ENCODE measurements at regions not wholly inside any gene's neighbourhood (a gene's known extent, or its start where the extent isn't known, plus 50 kb on each side); places are given as distances from the start of the nearest gene placed in this dataset.

DNA sequence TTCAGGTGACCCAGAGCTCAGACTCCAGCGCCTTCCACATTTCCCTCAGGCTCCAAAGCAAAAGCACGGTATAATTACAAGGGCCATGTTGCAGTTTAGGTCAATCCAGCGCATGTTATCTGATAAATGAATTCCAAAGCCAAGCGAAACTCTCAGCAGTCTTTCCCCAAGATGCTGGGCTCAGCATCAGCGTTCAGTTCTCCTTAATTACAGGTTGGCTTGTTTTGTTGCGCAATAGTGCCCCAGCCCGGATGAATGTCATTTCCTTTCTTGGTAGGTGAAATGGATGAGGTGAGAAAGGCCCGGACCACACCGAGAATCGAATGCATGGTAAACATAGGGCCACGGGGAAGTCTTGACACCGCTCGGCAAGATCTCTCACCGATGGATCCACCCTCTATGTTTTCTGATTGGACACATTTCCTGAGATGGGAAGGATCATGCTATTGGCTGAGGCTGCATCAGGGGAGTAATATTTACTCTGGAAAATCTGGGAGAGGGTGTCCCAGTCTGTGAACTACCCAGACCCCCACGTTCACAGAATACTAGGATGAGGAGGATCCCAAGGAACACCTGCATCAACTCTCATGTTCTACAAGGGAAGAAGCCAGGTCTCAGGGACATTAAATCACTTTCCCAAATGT lies 221.2 kb upstream of the ANKRD55 start:
- no peak for DNase-seq

DNA sequence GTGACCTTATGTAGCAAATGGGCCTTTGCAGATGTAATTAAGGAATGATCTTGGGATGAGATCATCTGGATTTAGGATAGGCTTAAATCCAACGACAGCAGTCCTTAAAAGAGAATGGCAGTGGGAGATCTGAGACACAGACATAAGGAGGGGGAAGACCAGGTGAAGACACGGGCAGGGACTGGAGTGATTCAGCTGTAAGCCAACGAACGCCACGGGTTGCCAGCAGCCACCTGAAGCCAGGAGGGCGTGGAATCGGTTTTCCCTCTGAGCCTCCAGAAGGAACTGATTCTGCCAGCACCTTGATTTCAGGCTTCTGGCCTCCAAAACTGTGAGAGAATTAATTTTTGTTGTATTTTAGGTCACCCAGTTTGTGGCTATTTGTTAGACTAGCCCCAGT lies 218.6 kb upstream of the ANKRD55 start:
- DNase-seq: no peak

DNA sequence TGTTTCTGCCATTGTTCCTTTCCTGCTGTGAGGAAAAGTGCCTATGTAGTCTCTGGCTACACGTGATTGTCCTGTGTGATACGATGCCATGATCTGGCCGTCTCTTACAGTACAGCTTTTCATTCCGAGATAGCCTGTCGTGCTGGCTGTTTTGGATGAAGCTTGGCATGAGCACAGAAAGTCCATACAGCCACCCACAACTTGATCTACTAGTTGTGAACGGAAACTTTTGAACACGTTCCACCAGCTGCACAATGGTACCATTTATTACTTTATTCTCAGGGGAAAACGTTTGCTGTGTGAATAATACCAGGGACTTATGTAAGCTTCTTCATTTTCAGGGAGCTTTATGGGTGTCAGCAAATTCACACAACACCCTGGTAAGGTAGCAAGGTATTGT lies 217.6 kb upstream of the ANKRD55 start:
- DNase-seq: no peak

GRCh38 chr5:56449071-56449640 lies 216.0 kb upstream of the ANKRD55 start:
- DNase-seq: no peak

- no peak for DNase-seq
These were observed 214.5 kb upstream of the ANKRD55 start for GRCh38 chr5:56447656-56448055.

DNA sequence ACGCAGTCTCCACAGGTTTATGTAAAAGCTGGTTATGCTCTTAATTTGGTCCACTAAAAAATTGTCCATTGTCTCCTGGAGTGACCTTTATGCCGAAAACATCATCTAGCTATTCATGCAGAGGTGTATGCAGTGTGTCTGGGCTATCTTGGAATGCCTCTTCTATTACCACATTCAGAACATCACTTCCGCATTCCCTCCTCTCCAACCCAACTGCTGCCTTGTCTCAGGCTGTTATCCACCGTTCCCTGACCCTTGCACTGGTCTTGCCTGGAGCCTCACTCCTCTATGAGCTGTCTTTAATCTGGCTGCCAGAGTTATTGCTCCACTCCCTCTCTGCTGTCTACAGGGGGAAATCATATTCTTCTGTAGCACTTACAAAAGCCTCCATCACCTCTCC lies 214.1 kb upstream of the ANKRD55 start:
- DNase-seq: no peak

DNA sequence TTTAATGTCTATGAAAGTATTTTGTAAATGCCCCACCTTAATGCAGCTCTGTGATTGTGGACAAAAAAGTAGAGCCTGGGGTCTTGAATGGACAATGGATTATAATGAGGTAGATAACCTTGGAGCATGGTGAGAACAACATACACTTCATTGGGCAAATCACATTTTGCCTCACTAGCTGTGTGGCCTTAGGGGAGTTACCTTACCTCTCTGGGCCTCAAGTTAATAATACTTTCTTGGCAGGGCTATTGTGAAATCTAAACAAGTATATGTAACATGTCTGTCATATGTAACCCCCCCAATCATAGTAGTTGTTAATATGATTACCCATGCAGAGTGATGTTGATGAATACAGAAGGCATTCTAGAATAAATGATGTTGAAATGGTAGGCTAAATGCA lies 213.6 kb upstream of the ANKRD55 start:
- DNase-seq: no peak

- DNase-seq: no peak
These were observed 210.7 kb upstream of the ANKRD55 start for GRCh38 chr5:56443826-56444225.

- no peak for DNase-seq
These were observed 208.0 kb upstream of the ANKRD55 start for GRCh38 chr5:56440871-56441740.

DNA sequence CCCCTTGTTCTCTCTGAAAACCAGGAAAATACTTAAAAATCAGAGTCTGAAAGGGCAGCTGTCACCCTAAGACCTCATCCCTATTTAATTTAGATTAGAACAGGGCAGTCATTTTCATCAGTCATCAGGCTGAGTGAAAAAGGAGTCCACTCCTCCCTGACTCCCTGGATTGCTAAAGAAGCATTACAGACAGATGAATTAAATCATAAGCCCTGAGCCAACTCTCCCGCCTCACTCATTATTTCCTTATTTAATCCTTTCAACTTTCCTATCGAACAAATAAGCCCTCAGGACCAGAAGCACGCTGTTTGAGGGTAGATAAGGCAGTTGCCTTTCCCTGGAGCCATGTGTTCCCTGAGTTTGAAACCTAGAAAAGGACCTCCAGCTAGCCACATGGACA lies 201.9 kb upstream of the ANKRD55 start:
- DNase-seq: no peak

DNA sequence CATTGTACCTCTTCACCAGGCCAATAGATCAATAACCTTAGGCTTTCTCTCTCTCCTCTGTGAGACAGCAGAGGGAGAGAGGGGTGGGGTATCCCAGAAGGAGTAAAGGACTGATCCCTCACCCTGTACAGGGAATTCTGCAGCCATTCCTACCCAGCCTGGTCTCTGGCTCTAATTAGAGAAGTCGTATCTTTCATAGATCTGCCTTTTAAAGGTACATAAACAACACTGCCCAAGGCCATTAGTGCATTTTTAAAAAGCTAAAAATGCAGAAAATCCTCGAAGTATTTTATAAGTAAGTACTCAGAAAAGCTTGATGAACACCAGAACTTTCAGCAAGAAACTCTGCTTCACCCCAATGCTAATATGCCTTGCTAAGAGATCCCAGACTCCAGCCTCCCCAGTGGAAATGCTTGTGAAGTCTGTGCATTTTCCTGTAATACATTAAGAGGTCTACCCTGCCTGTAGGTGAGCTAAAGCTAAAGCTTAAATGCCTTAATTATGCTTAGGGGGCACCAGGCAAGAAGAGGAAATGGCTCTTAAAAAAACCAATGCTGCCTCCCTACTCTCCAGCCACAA lies 200.0 kb upstream of the ANKRD55 start:
- no peak for DNase-seq

DNA sequence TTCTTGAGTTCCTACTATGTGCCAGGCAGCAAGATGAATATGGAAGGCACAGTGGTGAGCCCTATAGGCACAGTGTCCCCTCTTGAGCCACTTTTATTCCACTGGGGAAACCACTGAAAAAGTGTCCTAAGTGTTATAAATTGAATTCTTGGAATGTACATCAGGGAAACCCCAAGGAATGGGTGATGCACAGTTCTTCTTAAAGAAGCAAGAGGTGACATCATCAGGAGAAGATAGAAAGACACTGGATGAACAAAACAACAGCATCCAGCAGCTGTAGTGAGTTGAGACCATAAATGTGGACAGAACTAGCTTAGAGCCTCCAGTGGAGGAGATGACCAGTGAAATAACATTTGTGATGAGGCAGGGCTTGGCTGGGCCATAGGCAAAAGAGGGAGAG lies 199.2 kb upstream of the ANKRD55 start:
- no peak for DNase-seq

DNA sequence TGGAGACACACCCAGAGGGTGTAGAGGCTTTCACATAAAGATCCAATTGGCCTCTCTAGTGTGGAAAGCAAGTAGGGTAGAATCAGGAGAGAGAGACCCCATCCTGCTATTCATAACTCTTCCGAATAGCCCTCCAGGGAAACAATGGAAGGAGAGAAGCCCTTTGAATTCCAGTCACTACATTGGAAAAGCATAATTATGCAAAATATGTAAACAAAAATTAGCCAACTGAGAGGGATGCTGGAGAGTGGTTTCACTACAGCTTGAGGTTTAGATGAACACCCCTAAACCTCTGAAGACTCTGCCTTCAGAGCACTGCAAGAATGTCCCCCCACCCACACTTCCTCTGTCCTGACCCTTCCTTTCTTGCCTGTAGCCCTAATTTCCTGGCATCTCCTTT lies 197.3 kb upstream of the ANKRD55 start:
- no peak for DNase-seq

GRCh38 chr5:56429110-56429561 lies 196.0 kb upstream of the ANKRD55 start:
- no peak for DNase-seq

GRCh38 chr5:56426693-56427092 lies 193.6 kb upstream of the ANKRD55 start:
- DNase-seq: no peak

GRCh38 chr5:56422076-56422762 lies 189.1 kb upstream of the ANKRD55 start:
- DNase-seq: no peak

DNA sequence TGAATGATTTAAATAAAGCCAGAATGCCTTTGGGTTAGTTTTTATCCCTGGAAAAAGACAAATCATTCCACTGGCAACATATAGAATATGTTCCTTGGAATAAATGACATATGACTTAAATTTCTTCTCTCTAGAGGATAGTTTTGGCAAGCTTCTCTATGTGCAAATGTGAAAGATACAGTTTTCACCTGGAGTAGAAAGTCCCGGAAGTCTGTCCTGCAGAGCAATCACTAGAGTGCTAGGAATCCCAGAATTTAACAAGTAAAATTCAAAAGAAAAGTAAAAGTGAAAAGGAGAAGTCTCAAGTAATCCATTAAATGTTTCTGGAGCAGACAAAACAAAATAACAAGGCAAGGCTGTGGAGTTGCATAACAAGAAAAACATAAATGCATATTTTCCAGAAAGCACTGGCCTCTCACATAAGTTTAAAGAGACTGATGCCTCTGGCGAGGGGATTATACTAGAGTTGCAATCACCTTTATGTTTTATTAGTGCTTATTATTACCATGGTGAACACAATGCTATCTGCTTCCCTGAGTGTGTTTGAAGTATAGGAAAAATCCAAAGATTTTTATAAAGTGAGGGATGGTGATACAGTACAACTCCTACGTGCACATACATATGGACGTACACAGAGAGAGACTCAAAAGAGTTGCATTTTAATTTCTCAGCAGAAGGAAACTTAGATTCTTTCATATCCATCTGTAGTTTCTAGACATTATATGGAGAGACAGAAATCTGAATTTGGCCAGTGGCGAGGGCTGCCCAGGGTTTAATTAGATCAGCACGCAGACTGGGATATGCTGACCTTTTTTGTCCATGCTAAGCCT lies 188.3 kb upstream of the ANKRD55 start:
- DNase-seq: no peak

- DNase-seq: no peak
These were observed 187.2 kb upstream of the ANKRD55 start for GRCh38 chr5:56420323-56420722.

DNA sequence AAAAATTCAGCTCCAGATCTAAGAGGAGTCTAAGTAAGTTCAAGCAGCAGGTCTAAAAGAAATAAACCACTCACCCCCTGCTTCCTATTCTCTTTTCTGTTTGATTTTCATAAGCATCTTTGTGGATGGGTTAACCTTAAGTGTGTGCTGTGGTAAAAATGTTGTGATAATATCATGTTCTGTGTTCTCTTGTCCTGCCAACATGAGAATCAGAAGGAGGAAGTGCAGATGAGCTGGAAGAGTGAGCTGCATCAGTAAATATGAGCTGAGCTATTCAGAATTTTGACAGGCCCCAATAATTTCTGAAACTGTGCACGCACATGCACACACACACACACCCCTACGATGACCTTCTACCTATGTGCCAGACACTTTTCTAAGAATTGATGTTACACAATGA lies 186.5 kb upstream of the ANKRD55 start:
- DNase-seq: no peak

- no peak for DNase-seq
These were observed 182.2 kb upstream of the ANKRD55 start for GRCh38 chr5:56415356-56415765.

DNA sequence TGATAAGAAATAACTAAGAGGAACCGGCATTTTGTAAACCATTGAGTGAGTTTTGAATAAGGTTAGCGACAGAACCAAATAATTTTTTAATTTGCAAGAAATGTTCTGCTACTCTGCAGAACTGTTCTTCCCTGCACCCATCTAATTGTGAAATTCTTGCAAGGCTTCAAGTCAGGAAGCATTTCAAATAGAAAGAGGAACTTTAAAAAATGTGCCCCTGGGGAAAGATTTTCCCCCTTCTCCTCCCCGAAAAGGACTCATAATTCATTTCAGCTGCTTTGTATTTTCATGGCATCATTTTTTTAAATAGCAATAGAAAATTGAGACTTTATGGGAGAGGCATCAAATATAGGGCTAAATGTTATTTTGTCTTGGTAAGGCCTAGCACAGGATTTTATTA lies 180.9 kb upstream of the ANKRD55 start:
- DNase-seq: no peak

- DNase-seq: no peak
These were observed 180.4 kb upstream of the ANKRD55 start for GRCh38 chr5:56413546-56413945.

All from activated naive CD4-positive, alpha-beta T cell treated with anti-CD3 and anti-CD28 coated beads, Interleukin-2, amount 50 U/mL, for 16 hours (primary cell).